GM04504 (cell line): ENCODE measurements at regions not wholly inside any gene's neighbourhood (a gene's known extent, or its start where the extent isn't known, plus 50 kb on each side); places are given as distances from the start of the nearest gene placed in this dataset.

Source experiments
- DNase-seq: peaks from one replicate; pipeline ENCODE4 v3.0.0-alpha.2; 2012; ENCODE audit warnings: low read depth

DNA sequence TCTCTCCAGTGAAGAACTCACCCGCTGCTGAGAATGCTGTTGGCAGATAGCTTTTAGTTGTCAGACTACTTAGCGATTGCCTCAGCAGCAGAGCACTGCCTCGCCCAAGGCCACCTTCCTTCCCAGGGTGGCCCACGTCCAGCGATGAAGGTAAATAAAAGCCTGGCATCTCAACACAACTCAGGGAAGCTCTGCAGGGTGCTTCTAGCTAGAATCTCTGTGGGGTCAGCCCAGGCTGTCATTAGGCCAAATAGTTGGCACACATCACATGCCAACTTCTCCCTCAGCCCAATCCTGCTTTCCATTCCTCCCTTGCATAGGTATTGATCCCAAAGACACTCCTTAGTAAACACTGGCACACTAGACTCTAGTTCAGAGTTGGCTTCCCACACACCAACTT is 368.1 kb upstream of the TMTC1 start:
- no peak for DNase-seq

GRCh38 chr12:30146561-30146960 is 362.8 kb upstream of the TMTC1 start:
- no peak for DNase-seq

GRCh38 chr12:30145684-30146032 is 361.9 kb upstream of the TMTC1 start:
- no peak for DNase-seq

GRCh38 chr12:30144777-30145683 is 361.3 kb upstream of the TMTC1 start:
- DNase-seq: no peak

GRCh38 chr12:30142301-30142700 is 358.6 kb upstream of the TMTC1 start:
- no peak for DNase-seq

- DNase-seq: no peak
Measured at GRCh38 chr12:30138483-30138882, 354.7 kb upstream of the TMTC1 start.

GRCh38 chr12:30136696-30137095 is 353.0 kb upstream of the TMTC1 start:
- DNase-seq: no peak

- DNase-seq: no peak
Measured at GRCh38 chr12:30135776-30136175, 352.0 kb upstream of the TMTC1 start.

DNA sequence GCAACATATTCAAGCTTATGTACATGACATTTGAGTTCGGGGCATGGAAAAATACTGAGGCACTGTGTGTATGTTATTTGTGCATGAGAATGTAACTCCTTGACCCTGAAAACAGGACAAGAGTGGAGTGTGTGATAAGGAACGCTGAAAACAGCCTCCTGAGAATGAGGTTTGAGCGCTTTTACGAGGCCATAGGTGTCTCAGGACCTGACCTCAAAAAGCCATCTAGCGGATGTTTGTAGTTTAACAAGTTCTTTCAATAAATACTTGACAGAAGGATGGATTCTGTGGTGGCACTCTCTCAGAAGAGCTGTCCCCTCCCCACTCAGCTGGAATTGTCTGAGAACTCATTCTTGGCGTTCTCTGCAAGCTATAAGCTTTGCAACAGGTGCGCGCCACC is 350.5 kb upstream of the TMTC1 start:
- no peak for DNase-seq

DNA sequence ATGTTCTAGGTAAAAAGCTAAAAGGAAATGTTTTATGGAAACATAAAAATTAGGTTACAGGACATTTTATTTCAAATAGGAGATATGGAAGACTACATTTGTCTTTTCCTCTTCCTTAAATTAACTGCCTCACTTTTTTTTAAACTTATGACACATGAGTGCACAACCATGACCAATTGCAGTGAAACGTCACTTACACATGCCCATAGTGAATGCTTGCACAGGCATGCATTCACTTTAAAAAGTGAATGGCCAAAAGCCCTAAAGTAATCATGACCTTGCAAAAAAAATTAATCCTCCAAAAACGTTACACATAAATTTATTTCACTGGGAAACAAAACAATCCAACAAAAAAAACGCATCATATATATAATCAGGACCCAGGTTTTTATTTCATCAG is 343.2 kb upstream of the TMTC1 start:
- DNase-seq: no peak

GRCh38 chr12:30120522-30120921 is 336.8 kb upstream of the TMTC1 start:
- DNase-seq: no peak

DNA sequence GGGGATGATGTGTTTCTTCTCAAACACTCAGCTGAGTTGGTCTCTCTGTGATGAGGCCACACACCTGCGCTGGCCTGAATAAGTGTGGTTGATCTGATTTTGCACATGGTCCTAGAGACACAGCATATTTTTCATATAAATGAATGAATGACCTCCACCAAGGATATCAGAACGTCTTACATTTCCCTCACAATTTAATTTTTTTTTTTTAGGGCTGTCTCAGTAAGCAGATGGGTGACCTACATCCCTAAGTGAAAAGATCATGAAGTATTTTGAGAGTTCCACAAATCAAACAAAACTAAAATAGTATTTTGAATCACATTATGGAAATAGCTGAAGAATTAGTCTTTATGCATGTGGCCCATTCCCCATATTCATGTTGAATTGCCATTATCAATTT is 333.7 kb upstream of the TMTC1 start:
- DNase-seq: no peak

DNA sequence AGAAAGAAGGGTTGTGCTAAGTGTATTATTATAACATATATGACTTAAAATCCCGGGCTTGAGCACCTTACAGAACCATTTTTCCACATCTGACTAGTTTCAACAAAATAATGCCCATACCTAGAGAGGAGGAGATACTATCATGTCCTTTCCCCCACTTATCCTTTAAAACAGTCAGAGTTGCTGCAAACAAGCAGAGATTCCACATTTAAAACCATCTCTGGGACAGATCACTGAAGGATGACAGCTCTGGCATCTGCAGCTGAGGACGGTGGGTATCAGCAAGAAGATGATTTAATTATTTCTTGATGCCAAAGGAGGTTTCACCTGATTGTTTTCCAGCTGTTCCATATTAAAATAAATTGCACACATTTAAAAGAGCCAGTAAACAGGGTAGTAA is 328.0 kb upstream of the TMTC1 start:
- DNase-seq: no peak

GRCh38 chr12:30110958-30111586 is 327.3 kb upstream of the TMTC1 start:
- DNase-seq: no peak

GRCh38 chr12:30110498-30110897 is 326.8 kb upstream of the TMTC1 start:
- DNase-seq: no peak

GRCh38 chr12:30108666-30109065 is 324.9 kb upstream of the TMTC1 start:
- no peak for DNase-seq

- no peak for DNase-seq
Measured at GRCh38 chr12:30106204-30106965, 322.6 kb upstream of the TMTC1 start.

GRCh38 chr12:30105505-30105904 is 321.8 kb upstream of the TMTC1 start:
- no peak for DNase-seq

- DNase-seq: no peak
Measured at GRCh38 chr12:30104971-30105370, 321.2 kb upstream of the TMTC1 start.

- DNase-seq: no peak
Measured at GRCh38 chr12:30100741-30101140, 317.0 kb upstream of the TMTC1 start.

- DNase-seq: no peak
Measured at GRCh38 chr12:30098677-30099076, 314.9 kb upstream of the TMTC1 start.

DNA sequence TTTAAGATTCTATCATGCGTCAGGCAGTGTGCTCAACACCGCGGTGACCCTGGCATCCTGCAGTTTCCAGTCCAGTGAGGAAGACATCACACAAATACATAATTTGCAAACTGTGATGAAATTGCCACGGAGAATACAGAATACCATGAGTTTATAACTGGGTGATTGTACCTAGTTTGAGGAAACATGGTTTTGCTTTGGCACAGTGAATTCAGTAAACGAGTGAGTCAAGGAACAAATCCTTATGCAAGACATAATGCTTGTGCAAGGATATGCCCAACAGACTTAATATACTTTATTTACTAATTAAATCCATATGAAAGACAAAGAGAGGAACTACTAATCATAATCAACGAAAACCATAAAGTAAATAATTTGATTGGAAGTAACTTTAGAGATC is 311.8 kb upstream of the TMTC1 start:
- no peak for DNase-seq
